ENCODE measurements at regions not wholly inside any gene's neighbourhood (a gene's known extent, or its start where the extent isn't known, plus 50 kb on each side); places are given as distances from the start of the nearest gene placed in this dataset.

DNA sequence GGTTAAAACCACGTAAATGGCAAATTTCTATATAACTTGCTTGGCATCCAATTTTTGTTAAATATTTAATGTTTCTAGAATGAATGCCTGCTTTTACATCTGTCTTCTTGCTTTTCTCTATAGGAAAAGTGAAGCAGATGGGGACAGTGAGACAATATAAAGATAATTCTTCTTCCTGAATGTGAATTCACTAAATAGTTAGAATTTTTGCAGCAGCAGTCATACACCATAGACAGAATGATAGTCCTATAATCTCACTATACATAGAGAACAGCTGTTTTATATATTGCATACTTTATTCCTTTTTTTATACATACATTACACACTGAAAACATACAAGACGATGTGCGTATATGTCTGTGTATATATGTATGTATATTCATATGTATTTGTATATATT, 1127.3 kb downstream of the PCDH9 start:
- TF ChIP-seq, protein P1, sequence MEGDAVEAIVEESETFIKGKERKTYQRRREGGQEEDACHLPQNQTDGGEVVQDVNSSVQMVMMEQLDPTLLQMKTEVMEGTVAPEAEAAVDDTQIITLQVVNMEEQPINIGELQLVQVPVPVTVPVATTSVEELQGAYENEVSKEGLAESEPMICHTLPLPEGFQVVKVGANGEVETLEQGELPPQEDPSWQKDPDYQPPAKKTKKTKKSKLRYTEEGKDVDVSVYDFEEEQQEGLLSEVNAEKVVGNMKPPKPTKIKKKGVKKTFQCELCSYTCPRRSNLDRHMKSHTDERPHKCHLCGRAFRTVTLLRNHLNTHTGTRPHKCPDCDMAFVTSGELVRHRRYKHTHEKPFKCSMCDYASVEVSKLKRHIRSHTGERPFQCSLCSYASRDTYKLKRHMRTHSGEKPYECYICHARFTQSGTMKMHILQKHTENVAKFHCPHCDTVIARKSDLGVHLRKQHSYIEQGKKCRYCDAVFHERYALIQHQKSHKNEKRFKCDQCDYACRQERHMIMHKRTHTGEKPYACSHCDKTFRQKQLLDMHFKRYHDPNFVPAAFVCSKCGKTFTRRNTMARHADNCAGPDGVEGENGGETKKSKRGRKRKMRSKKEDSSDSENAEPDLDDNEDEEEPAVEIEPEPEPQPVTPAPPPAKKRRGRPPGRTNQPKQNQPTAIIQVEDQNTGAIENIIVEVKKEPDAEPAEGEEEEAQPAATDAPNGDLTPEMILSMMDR (IDR thresholded peaks at IDR 0.05): no peak
- TF ChIP-seq POLR2A (IDR thresholded peaks at IDR 0.05): no peak
